Right hindlimb (tissue), 1 donor: ENCODE measurements at regions not wholly inside any gene's neighbourhood (a gene's known extent, or its start where the extent isn't known, plus 50 kb on each side); places are given as distances from the start of the nearest gene placed in this dataset.
A peak's percentile ranks its signal among the peaks of the same experiment; 100 is the strongest.

Experiments used
- DNase-seq: peaks from one replicate; pipeline ENCODE4 v3.0.0-alpha.2; 2018

- peak; percentile 95 for DNase-seq
Observed at GRCh38 chr3:193780810-193781478, 187.9 kb downstream of the OPA1 start.

DNA sequence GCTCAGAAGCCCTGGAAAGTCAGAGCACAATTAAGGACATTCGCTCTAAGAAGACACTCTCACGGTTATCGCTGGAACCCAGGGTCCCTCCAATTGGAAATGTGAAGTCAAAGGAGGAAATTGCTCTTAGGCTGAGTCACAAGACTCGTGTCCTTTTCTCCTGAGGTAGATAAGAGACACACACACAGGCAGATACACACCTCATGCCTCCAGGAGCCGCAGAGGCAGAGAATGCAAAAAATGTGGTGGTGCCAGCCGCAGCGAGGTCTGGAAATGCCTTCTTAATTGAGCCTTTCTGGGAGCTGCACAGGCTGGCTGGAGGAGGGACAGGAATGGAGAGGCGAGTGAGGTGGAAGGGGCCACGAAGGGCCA lies 189.3 kb downstream of the OPA1 start:
- DNase-seq = no peak

DNA sequence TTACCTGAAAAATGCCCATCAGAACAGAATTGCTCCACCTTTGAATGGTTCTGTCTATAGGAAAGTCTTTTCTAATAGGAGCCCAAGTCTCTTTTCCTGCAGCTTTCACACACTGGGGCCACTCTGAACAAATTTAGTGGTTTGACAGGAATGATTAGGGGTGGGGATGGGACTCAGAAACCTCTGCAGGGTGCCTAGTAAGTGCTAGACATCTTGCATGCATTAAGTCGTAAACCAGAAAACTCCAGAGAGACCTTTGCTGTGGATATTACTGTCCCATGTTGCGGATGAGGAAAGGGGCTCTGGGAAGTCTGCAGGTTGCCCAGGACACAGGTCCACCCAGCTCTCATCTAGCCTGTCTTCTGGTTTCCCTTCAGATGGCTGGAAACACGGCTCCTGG lies 189.7 kb downstream of the OPA1 start:
- no peak for DNase-seq

DNA sequence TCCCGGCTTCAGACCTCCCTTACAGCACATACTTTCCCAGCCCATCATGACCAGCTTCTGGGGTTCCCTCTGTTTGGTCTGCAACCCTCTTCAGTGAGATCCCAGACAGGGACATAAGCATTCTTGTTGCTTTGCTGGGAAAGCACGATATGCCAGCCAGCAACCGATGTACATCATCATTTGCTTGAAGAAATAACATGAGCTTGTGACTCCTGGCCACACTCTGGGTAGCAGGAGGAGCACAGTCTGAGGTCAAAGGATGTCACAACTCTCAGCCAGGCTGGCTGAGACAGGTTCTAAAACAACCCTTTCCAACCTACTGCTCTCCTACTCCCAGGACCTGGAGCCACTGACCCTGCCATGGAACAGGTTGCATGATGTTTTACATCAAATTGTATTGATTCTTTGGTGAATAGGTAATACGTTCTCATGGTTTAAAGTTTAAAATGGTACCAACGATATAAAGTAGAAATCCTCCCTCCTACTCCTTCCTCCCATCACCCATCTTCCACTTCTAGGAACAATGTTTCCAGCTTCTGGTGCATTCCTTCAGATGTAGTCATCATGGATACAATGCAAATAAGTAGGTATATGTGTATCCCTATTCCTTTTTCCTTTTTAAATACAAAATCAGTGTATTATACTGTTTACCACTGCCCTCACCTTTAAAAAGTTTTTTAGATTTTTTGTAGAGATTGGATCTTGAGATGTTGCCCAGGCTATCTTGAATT lies 190.3 kb downstream of the OPA1 start:
- no peak for DNase-seq

- DNase-seq = no peak
Observed at GRCh38 chr3:193784822-193785221, 191.8 kb downstream of the OPA1 start.

DNA sequence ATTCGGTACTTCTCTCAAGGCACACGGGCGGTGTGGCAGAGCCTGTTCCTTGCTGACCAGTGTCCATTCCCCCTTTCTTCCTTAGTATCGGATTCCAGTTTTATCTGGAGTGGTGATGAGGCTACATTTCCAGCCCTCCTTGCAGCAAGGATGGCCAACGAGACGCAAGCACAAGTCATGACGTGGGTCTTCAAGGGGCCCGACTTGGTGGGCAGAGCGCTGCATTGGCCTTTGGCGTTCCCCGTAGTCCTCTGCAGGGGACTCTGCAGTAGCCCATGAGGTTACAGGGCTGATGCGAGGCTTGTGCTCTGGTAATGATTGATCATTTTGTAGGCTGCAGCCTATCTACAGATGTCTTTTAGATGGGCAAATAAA lies 194.5 kb downstream of the OPA1 start:
- no peak for DNase-seq

GRCh38 chr3:193788189-193788991 lies 195.4 kb downstream of the OPA1 start:
- DNase-seq = peak; percentile 86

GRCh38 chr3:193789455-193789854 lies 196.4 kb downstream of the OPA1 start:
- no peak for DNase-seq

- DNase-seq = no peak
Observed at GRCh38 chr3:193790086-193790990, 197.3 kb downstream of the OPA1 start.

- no peak for DNase-seq
Observed at GRCh38 chr3:193791041-193792032, 198.3 kb downstream of the OPA1 start.

DNA sequence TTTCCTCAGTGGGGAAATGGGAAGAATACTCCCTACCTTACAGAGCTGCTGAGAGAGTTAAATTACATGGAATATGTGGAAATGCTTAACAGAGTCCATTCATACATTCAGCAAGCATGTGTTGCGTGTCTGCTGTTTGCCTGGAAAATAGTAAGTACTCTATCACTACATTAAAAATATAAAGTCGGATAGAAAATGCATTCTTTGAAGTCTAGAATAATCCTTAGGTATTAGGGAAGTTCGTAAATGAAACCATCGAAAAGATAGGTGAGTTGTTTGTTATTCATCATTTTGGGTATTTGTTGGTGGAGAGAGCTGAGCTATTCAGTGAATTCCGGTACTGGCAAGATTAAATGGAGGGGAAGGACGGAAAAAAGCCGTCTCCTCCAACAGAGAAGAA lies 200.1 kb downstream of the OPA1 start:
- no peak for DNase-seq

DNA sequence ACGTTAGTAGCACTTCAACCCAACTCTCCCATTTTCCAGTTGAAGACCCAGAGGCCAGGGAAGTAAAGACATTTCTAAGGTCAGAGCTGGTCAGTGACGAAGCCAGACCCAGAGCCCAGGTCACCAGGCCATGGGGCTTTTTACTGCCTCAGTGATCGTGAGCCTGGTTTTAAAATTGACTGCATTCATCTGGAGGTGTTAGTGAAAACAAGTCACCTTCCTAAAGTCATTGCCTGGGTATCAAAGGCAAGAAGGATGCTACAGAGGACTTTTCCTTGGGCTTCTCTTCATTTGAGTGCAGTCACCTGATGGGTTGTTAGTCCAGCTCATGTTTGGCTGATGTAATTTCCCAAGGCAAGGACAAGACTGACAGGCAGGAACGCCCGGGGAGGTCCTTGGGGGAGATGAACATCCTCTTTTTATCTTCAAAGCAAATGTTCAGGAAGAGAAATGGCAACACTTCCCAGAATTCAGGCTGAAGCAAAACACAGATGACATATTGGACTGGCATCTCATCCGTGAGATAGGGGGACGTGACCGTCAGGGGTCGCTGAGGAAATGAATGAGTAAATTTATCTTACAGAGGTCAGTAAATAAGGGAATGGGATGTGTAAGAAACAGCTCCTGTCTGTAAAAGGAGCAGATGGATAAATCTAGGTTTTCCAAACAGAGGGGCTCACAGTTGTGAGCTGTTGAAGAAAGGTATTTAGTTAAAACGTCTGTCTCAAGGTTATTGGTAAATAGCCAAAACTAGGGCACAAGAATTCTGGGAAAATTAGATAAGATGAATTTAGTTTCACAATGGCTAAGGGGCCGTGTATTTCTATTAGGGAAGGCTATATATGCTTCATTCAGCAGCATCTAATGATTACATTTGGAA lies 201.2 kb downstream of the OPA1 start:
- no peak for DNase-seq

DNA sequence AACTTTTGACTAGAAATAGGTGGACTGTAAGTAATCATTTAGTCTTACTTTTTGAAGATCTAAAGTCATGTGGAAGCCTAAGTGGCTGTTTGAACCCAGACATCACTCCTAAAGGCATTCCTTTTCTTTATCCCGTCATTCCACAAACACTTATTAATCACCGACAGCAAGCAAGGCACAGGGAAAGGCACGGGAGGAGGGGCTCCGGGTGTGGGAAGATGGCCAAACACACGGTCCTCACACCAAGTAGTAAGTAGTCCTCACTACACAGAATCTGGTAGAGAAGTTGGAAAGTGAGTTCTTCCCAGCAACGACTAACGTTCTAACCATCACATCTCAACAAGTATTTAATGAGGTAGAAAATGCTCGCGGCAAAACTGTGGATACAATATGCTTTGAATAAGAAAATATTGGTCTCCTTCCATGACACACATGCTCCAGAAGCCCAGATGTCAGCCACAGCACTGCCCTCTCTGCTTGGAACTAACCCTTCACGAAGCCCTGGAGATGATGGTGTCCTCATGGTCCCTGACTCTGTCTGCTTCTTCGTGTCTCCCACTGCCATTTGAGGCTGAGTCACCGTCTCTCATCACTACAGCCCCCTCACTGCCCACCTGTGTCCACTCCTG lies 202.2 kb downstream of the OPA1 start:
- DNase-seq = no peak

DNA sequence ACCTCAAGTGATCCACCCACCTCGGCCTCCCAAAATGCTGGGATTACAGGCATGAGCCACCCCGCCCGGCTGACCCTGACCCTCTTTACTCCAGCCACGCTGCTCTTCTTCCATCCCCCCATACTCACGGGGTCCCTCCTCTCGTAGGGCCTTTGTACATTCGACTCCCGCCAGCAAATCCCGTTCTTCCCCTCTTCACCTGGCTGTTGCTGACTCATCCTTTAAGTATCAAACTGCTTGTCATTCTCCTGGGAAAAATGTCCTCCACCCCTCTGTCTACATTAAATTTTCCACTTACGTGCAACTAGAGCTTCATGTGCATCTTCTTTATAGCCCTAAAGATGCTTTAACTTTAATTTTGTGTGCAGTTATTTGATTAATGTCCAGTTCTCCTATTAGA lies 203.1 kb downstream of the OPA1 start:
- DNase-seq = no peak

DNA sequence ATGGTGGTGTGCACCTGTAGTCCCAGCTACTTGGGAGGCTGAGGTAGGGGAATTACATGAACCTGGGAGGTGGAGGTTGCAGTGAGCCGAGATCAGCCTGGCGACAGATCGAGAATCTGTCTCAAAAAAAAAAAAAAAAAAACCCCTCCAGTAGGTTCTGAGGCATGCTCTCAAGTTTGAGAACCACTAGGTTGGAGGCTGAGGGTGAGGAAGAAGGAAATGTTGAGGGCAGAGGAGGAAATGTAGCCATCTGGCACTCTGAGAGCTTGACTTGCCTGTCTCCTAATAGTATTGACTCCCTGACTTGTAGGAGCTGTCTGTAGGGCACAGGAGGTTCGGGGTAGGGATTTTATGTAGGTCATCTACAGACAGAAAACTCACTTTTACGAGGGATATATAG lies 204.6 kb downstream of the OPA1 start:
- no peak for DNase-seq

- peak; percentile 51 for DNase-seq
Observed at GRCh38 chr3:193798051-193798450, 205.0 kb downstream of the OPA1 start.

- DNase-seq = no peak
Observed at GRCh38 chr3:193800138-193801043, 207.4 kb downstream of the OPA1 start.

DNA sequence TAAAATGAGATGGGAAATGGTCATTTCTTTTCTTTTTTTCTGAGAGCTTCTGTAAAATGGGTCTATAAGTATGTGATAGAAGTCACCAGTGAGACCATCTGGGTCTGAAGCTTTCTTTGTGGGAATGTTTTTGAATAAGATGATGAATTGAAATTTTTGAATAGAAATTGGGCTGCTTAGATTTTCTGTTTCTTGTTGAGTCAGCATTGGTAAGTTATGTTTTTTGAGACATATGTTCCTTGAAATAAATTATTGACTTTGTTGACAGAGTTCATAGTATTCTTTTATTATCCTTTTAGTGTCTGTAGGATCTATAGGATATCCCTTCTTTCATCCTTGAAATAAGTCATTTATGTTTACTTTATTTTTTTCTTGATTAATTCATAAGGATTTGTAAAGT lies 208.1 kb downstream of the OPA1 start:
- no peak for DNase-seq

- no peak for DNase-seq
Observed at GRCh38 chr3:193803288-193803687, 210.3 kb downstream of the OPA1 start.
